Adrenal gland (tissue), 9 donors: ENCODE measurements at regions not wholly inside any gene's neighbourhood (a gene's known extent, or its start where the extent isn't known, plus 50 kb on each side); places are given as distances from the start of the nearest gene placed in this dataset.

Source experiments
- DNase-seq, 7 donors: peaks; one replicate each; pipeline ENCODE4 v3.0.0-alpha.2; 2019 to 2020
- H3K27ac ChIP-seq, 5 donors: fragments of 200-600 bp; sonication (generic) in 4 of 5; 1 replicate in 3 of 5; 2 replicates in 2 of 5; pipeline versions ENCODE4 v1.5.1 to v1.8.0; 2016 to 2020; ENCODE audit warnings: mild to moderate bottlenecking in 1 of 5
- H3K27me3 ChIP-seq: fragments of 200-600 bp; 2 replicates; pipeline ENCODE4 v1.8.0; 2021
- H3K36me3 ChIP-seq, 2 donors: fragments of 200-600 bp; replicated peaks in 1 of 2; 1 replicate in 1 of 2; 2 replicates in 1 of 2; pipeline versions ENCODE4 v1.5.1 to v1.8.0; 2018 to 2022
- H3K4me1 ChIP-seq, 2 donors: fragments of 200-600 bp; replicated peaks in 1 of 2; 1 replicate in 1 of 2; 2 replicates in 1 of 2; pipeline versions ENCODE4 v1.5.1 to v1.8.0; 2018 to 2021
- H3K4me3 ChIP-seq, 4 donors: fragments of 200-600 bp; sonication (generic) in 3 of 4; one replicate each; pipeline ENCODE4 v1.5.1; 2016 to 2018
- H3K9me3 ChIP-seq, 3 donors: fragments of 200-600 bp; sonication (generic) in 1 of 3; replicated peaks in 1 of 3; 1 replicate in 2 of 3; 2 replicates in 1 of 3; pipeline versions ENCODE4 v1.5.1 to v1.8.0; 2016 to 2021
- POLR2A ChIP-seq, 2 donors: fragments of 450-650 bp; IDR thresholded peaks; one replicate each; pipeline ENCODE4 v1.6.1; 2017; ENCODE audit warnings: antibody characterized with exemption in 2 of 2, mild to moderate bottlenecking in 2 of 2, moderate library complexity in 1 of 2
- WGBS, 4 donors: extraction: QIAGEN DNeasy Blood & Tissue Kit in 2 of 4; methylation state at CpG; one replicate each; pipeline versions ENCODE4 v1.1.5 to v1.1.7; 2013 to 2017; 5-methylcytosine and 5-hydroxymethylcytosine counted together
- intact Hi-C, 2 donors: fragments of 100-400 bp; cut with DNase I; formaldehyde crosslinking; loops; one replicate each; pipeline versions ENCODE4 v1.14.1 to v1.15.0; 2022 to 2023
- TF ChIP-seq, protein P1 (sequence below), 6 experiments: fragments of 450-650 bp in 4 of 6; fragments of 200-600 bp in 2 of 6; sonication (generic) in 1 of 6; IDR thresholded peaks; 1 replicate in 5 of 6; 2 replicates in 1 of 6; pipeline versions ENCODE4 v1.5.1 to v1.8.0; 2016 to 2021; ENCODE audit warnings: antibody characterized with exemption in 6 of 6, mild to moderate bottlenecking in 2 of 6, moderate library complexity in 1 of 6
- donor health status: healthy with polysubstance abuse.
- donor health status: Bipolar disorder and iron deficiency.
- donor health status: DM: yes; HTN: yes; CAD: no.
- donor health status: DM: no; HTN: no; CAD: no.
- donor health status: DM: no; HTN: no; CAD: no.

DNA sequence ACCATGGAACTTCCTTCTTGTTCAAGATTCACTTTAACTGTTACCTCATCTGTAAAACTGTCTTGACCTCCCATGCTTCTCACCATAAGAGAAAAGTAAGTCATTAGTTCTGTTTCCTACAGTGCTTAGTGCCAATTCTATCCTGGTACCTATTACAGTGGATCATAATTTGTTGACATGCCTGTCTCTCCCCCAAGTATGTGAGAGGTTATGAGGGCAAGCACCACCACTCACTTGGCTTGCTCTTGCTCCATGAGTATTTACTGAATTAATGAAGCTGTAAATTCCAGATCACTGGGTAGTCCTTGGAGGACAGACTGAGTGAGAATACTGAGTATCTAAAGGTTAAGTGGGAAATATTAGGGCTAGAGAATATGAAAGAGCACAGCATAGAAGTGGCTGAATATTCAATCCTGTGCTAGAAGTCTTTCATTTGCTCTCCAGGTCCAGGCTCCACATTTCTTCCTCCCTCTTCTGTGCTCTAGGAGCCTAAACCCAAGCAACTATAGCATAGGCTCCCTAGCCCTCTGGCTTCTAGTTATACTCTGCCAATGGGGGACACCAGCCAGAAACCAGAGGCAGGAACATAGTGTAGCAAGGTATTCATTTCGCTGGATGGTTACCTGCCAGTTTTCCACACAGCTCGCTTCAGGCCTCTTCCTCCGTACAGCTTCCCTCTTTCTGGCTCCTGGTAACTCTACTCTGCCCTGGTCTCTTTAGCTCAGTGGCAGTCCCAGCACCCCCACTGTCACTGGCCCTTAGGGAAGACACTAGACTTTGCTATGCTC is 118.2 kb upstream of the SLC5A12 start:
- DNase-seq, result no peak
- no peaks in the 10 kb centered on the region for H3K4me1 ChIP-seq
- no peak overlapping the region for H3K4me3 ChIP-seq
- TF ChIP-seq, protein P1, sequence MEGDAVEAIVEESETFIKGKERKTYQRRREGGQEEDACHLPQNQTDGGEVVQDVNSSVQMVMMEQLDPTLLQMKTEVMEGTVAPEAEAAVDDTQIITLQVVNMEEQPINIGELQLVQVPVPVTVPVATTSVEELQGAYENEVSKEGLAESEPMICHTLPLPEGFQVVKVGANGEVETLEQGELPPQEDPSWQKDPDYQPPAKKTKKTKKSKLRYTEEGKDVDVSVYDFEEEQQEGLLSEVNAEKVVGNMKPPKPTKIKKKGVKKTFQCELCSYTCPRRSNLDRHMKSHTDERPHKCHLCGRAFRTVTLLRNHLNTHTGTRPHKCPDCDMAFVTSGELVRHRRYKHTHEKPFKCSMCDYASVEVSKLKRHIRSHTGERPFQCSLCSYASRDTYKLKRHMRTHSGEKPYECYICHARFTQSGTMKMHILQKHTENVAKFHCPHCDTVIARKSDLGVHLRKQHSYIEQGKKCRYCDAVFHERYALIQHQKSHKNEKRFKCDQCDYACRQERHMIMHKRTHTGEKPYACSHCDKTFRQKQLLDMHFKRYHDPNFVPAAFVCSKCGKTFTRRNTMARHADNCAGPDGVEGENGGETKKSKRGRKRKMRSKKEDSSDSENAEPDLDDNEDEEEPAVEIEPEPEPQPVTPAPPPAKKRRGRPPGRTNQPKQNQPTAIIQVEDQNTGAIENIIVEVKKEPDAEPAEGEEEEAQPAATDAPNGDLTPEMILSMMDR (IDR thresholded peaks at IDR 0.05), result no peak
- no peak for TF ChIP-seq POLR2A (IDR thresholded peaks at IDR 0.05)
- H3K36me3 ChIP-seq, result no peaks in the 10 kb centered on the region
- H3K27ac ChIP-seq, result no peak overlapping the region
- H3K27me3 ChIP-seq, result no peaks in the 10 kb centered on the region
- H3K9me3 ChIP-seq, result no peaks in the 10 kb centered on the region
- intact Hi-C loops, result no loop called here
- WGBS, 4 donors, result 88 to 91% (median 89%) methylated on average over 3 of the region's 3 CpGs

DNA sequence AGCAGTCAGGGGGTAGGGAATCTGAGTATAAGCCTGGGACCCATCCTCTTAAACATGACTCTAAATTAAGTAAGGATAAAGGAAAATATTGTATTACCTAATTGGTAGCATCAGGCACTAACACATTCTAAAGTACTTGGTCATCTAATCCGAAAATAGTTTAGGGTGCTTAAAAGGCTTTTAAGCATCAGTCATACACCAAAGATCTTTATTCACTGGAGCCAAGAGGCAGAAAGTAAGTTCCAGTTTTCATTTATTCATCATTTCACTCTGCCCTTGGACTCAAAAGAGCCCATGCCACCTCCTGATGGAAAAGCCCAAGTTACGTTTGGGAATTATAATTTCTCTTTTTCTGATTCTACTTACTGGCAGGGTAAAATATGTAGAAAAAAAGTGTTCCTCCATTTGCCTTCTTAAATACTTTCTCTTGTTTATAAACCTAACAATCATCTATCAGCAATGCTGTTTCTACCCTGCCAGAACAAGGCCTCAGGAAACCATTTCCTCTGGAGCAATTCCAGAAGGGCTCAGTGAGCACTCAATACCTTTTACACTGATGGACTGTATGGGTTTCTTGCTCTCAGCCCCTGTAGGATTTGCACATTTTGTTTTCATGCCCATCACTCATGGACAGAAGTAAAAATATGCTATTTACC is 120.1 kb upstream of the SLC5A12 start:
- no peak for DNase-seq
- Histone ChIP-seq H3K27me3 (no peaks in the 10 kb centered on the region), H3K36me3 (no peaks in the 10 kb centered on the region), H3K4me1 (no peaks in the 10 kb centered on the region), H3K27ac (no peak overlapping the region), H3K4me3 (no peak overlapping the region), H3K9me3 (no peaks in the 10 kb centered on the region)
- TF ChIP-seq, protein P1 (IDR thresholded peaks at IDR 0.05), result no peak
- no peak for TF ChIP-seq POLR2A (IDR thresholded peaks at IDR 0.05)
- intact Hi-C loops, result no loop called here
- WGBS, 4 donors, result 58 to 68% (median 66%) methylated on average over 2 of the region's 2 CpGs

DNA sequence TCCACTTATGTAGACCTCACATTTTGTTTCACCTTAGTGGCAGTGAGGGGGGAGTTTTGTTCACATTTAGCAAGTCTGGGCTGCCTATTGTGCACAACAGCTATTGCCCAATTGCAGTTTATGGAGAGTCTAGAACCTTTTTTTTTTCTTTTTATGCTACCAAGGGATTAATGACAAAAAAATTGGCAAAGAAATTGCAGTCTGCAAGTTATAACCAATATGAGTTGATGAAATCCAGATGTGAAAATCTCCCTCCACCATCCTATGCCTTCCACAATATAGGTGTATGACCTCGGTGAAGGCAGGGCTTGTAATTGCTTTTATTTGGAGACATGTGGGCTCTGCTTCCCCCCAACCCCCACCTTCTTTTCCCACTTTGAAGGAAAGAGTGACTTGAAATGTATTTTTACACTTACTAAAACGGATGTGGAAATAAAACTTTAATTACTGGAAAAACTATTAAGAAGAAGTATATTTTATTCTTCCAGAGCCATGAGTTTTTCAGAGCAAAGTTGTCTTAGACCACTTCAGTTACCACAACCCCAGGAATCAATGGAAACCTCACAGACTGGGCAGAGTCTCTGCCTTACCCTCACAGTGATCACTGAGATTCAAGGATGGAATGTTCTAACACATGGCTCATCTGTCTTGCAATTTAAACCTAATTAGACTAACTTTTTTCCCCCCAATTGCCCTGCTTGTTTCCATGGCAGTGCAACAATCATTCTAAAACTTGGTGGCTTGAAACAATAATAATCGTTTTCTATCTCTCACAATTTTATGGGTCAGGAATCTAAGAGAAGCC is 120.8 kb upstream of the SLC5A12 start:
- intact Hi-C loops, result no loop called here
- H3K27me3 ChIP-seq, result no peaks in the 10 kb centered on the region
- H3K36me3 ChIP-seq, result no peaks in the 10 kb centered on the region
- 59 to 70% (median 65%) methylated on average over 3 of the region's 3 CpGs for WGBS, 4 donors
- no peaks in the 10 kb centered on the region for H3K4me1 ChIP-seq
- H3K9me3 ChIP-seq, result no peaks in the 10 kb centered on the region
- no peak overlapping the region for H3K4me3 ChIP-seq
- H3K27ac ChIP-seq, result no peak overlapping the region
- DNase-seq, result no peak
- TF ChIP-seq, protein P1 (IDR thresholded peaks at IDR 0.05), result no peak
- TF ChIP-seq POLR2A (IDR thresholded peaks at IDR 0.05), result no peak

DNA sequence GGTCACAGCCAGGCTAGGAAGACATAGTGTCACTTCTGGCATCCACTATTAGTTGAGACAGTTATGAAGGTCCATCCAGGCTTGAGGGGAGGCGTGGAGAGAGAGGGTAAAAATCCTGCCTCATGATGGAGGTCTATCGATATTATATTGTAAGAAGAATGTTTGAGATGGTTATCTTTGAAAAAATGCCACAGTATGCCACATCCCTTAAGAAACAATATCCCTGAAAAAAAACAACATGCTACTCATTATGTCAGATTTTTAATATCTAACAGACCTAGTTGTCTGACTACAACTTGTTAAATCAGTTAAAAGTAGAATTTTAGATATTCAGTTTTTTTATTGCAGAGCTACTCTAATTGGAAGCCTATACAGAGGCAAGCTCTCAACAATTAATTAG is 121.7 kb upstream of the SLC5A12 start:
- no peak overlapping the region for H3K27ac ChIP-seq
- H3K4me1 ChIP-seq, result no peaks in the 10 kb centered on the region
- DNase-seq, result no peak
- no peaks in the 10 kb centered on the region for H3K27me3 ChIP-seq
- H3K4me3 ChIP-seq, result no peak overlapping the region
- no peaks in the 10 kb centered on the region for H3K9me3 ChIP-seq
- 64 to 89% (median 74%) methylated on average over 2 of the region's 2 CpGs for WGBS, 4 donors
- no peaks in the 10 kb centered on the region for H3K36me3 ChIP-seq
- TF ChIP-seq POLR2A (IDR thresholded peaks at IDR 0.05), result no peak
- TF ChIP-seq, protein P1 (IDR thresholded peaks at IDR 0.05), result no peak
- intact Hi-C loops, result no loop called here
